GM12864 (cell line): ENCODE measurements at regions not wholly inside any gene's neighbourhood (a gene's known extent, or its start where the extent isn't known, plus 50 kb on each side); places are given as distances from the start of the nearest gene placed in this dataset.

ENCODE experiments used
- DNase-seq: peaks from one replicate; pipeline ENCODE4 v3.0.0-alpha.2; 2011; ENCODE audit warnings: low read depth
- H3K4me3 ChIP-seq: 2 replicates; pipeline ENCODE4 v1.5.1; 2011; ENCODE audit warnings: mild to moderate bottlenecking, low read depth, low read length, control low read depth
- TF ChIP-seq, protein P1 (sequence below): IDR thresholded peaks from 2 replicates; pipeline ENCODE4 v1.5.1; 2011; ENCODE audit warnings: low read depth, mild to moderate bottlenecking, moderate library complexity, low read length, control low read depth, inconsistent platforms; ENCODE audit errors: missing control alignments

DNA sequence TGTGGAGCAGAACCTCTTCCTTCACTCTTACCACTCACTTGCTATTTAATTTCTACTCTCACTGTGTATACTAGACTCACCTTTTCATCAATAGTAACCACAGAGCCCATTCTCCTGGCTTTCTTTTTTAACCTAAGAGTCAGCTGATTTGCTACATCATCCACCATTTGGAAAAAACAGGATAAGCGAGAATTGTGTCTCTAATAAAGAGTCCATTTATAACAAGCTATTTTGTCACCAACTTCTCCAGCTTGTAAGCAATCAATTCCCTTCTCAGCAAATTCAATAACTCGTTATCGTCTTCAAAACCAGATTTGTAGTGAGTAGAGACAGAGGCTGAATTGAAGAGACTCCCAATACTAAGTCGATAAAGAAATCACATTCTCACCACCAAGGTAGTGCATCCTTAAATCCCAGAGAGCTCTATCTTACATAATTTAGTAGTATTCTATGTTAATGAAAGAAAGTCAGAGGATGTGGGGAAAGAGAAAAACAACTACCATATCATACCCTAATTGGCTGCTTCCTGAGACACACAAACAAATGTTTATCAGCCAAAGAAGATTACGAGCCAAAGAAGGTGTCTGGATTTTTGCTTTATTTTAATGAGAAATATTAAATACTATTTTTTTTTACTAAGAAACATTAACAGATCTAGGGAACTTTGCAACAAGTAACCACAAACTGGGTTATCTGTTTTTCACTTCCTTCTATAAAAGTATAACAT is 52.5 kb upstream of the SPTBN1 start:
- H3K4me3 ChIP-seq: no peak overlapping the region
- TF ChIP-seq, protein P1, sequence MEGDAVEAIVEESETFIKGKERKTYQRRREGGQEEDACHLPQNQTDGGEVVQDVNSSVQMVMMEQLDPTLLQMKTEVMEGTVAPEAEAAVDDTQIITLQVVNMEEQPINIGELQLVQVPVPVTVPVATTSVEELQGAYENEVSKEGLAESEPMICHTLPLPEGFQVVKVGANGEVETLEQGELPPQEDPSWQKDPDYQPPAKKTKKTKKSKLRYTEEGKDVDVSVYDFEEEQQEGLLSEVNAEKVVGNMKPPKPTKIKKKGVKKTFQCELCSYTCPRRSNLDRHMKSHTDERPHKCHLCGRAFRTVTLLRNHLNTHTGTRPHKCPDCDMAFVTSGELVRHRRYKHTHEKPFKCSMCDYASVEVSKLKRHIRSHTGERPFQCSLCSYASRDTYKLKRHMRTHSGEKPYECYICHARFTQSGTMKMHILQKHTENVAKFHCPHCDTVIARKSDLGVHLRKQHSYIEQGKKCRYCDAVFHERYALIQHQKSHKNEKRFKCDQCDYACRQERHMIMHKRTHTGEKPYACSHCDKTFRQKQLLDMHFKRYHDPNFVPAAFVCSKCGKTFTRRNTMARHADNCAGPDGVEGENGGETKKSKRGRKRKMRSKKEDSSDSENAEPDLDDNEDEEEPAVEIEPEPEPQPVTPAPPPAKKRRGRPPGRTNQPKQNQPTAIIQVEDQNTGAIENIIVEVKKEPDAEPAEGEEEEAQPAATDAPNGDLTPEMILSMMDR: no peak
- DNase-seq: no peak

DNA sequence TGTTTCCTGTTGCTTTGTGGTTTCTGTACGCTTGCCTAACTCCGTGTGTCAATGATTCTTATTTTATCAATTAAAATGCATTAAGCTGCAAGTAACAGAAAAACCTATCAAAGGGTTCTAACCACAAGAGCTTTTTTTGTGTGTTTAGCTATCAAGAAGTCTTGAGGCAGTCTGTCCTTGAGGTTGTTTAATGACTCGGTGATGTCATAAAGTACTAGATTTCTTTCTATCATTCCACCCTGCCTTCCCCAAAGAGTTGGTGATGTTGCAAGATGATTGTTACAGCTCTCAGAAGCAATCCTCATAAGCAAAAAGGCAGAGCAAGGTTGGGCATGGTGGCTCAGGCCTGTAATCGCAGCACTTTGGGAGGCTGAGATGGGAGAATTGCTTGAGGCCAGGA is 51.9 kb upstream of the SPTBN1 start:
- TF ChIP-seq, protein P1: no peak
- no peak overlapping the region for H3K4me3 ChIP-seq
- DNase-seq: no peak

DNA sequence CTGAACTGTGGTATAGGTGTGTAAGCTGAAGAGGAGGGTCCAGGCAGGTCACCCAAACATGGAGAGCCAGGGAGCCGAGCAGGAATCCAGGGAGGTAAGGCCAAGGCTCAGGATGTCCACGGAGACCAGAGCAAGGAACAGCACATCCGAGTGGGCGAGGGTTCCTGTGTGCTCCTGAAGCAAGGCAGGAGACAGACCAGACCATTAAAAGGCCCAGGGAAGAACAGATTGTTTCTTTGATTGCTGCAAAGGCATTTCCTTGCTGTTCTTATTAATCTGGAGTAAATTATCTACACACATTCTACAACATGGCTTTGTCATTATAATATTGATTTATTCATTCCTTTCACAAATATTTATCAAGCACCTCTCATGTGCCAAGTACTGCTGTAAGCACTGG is 50.1 kb upstream of the SPTBN1 start:
- DNase-seq: no peak
- TF ChIP-seq, protein P1: no peak
- H3K4me3 ChIP-seq: no peak overlapping the region
